Stomach (tissue), 8 donors: ENCODE measurements at regions not wholly inside any gene's neighbourhood (a gene's known extent, or its start where the extent isn't known, plus 50 kb on each side); places are given as distances from the start of the nearest gene placed in this dataset.

Source experiments
- DNase-seq, 2 donors: peaks; one replicate each; pipeline versions ENCODE4 v3.0.0 to v3.0.0-alpha.2; 2013 to 2019
- H3K27ac ChIP-seq, 5 donors: fragments of 200-600 bp in 4 of 5; sonication (generic) in 4 of 5; one replicate each; pipeline ENCODE4 v1.5.1; 2013 to 2019; ENCODE audit warnings: mild to moderate bottlenecking in 1 of 5, moderate library complexity in 1 of 5
- H3K27me3 ChIP-seq, 3 donors: fragments of 200-600 bp; sonication (generic); one replicate each; pipeline ENCODE4 v1.5.1; 2017 to 2019; ENCODE audit warnings: mixed run types in 1 of 3
- H3K36me3 ChIP-seq, 4 donors: fragments of 200-600 bp; sonication (generic); 1 replicate in 3 of 4; 2 replicates in 1 of 4; pipeline ENCODE4 v1.5.1; 2016 to 2019
- H3K4me1 ChIP-seq, 4 donors: fragments of 200-600 bp; sonication (generic); one replicate each; pipeline ENCODE4 v1.5.1; 2016 to 2019
- H3K4me3 ChIP-seq, 4 donors: fragments of 200-600 bp; sonication (generic) in 3 of 4; one replicate each; pipeline ENCODE4 v1.5.1; 2016 to 2019; ENCODE audit warnings: mild to moderate bottlenecking in 1 of 4
- H3K9me3 ChIP-seq, 4 donors: fragments of 200-600 bp; sonication (generic); one replicate each; pipeline ENCODE4 v1.5.1; 2016 to 2019
- EP300 ChIP-seq: sonication (generic); formaldehyde crosslinking; IDR thresholded peaks from one replicate; pipeline ENCODE4 v1.6.1; 2017; ENCODE audit warnings: antibody characterized with exemption
- POLR2A ChIP-seq, 4 donors: fragments of 450-650 bp; IDR thresholded peaks; one replicate each; pipeline ENCODE4 v1.6.1; 2016; ENCODE audit warnings: antibody characterized with exemption in 4 of 4, control low read depth in 2 of 4, mild to moderate bottlenecking in 1 of 4, moderate library complexity in 1 of 4
- POLR2AphosphoS5 ChIP-seq, 3 donors: sonication (generic); formaldehyde crosslinking; IDR thresholded peaks; one replicate each; pipeline ENCODE4 v1.6.1; 2016; ENCODE audit warnings: antibody characterized with exemption in 3 of 3
- WGBS, 5 donors: extraction: QIAGEN DNeasy Blood & Tissue Kit in 3 of 5; methylation state at CpG; one replicate each; pipeline versions ENCODE4 v1.1.5 to v1.1.7; 2013 to 2018; 5-methylcytosine and 5-hydroxymethylcytosine counted together
- intact Hi-C: fragments of 100-400 bp; cut with DNase I; formaldehyde crosslinking; loops from one replicate; pipeline ENCODE4 v1.15.1; 2023; ENCODE audit warnings: low total_unique reads
- TF ChIP-seq, protein P1 (sequence below), 7 experiments: fragments of 450-650 bp in 4 of 7; fragments of 200-600 bp in 3 of 7; sonication (generic) in 3 of 7; IDR thresholded peaks; one replicate each; pipeline ENCODE4 v1.5.1; 2016 to 2019; ENCODE audit warnings: antibody characterized with exemption in 7 of 7, control low read depth in 2 of 7, mild to moderate bottlenecking in 1 of 7
- donor health status: healthy with polysubstance abuse.
- donor health status: Bipolar disorder and iron deficiency.
- donor health status: healthy.

DNA sequence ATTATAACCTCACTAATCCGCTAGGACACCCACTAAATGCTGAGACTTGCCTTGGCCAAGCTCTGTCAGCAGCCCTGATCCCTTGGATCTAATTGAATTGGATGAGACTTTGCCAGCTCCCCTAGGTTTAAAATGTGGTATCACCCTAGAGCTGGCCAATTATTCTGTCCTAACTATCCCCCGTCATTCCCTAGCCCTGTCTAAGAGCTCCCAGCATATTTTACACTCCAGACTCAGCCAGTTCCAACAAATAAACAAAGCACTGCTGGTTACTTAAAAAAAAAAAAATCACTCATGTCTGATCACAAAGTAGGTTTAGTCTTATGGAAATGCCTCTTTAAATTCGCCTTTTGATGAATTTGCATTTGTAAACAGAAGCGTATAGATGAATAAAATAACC is 147.9 kb upstream of the EGR2 start:
- Histone ChIP-seq H3K36me3 (no peaks in the 10 kb centered on the region), H3K4me1 (peaks cover 0 to 2% (median 0%) of the 10 kb centered on the region in 4 donors), H3K4me3 (no peak overlapping the region), H3K27me3 (no peaks in the 10 kb centered on the region), H3K27ac (no peak overlapping the region), H3K9me3 (peaks cover 0 to 5% (median 0%) of the 10 kb centered on the region in 4 donors)
- 67 to 83% (median 82%) methylated on average over 4 of the region's 4 CpGs for WGBS, 5 donors
- DNase-seq, result no peak
- intact Hi-C loops, result no loop called here
- TF ChIP-seq EP300 (no peak), POLR2AphosphoS5 (IDR thresholded peaks at IDR 0.05) (no peak), POLR2A (IDR thresholded peaks at IDR 0.05) (no peak)
- TF ChIP-seq, protein P1, sequence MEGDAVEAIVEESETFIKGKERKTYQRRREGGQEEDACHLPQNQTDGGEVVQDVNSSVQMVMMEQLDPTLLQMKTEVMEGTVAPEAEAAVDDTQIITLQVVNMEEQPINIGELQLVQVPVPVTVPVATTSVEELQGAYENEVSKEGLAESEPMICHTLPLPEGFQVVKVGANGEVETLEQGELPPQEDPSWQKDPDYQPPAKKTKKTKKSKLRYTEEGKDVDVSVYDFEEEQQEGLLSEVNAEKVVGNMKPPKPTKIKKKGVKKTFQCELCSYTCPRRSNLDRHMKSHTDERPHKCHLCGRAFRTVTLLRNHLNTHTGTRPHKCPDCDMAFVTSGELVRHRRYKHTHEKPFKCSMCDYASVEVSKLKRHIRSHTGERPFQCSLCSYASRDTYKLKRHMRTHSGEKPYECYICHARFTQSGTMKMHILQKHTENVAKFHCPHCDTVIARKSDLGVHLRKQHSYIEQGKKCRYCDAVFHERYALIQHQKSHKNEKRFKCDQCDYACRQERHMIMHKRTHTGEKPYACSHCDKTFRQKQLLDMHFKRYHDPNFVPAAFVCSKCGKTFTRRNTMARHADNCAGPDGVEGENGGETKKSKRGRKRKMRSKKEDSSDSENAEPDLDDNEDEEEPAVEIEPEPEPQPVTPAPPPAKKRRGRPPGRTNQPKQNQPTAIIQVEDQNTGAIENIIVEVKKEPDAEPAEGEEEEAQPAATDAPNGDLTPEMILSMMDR (IDR thresholded peaks at IDR 0.05), result no peak

DNA sequence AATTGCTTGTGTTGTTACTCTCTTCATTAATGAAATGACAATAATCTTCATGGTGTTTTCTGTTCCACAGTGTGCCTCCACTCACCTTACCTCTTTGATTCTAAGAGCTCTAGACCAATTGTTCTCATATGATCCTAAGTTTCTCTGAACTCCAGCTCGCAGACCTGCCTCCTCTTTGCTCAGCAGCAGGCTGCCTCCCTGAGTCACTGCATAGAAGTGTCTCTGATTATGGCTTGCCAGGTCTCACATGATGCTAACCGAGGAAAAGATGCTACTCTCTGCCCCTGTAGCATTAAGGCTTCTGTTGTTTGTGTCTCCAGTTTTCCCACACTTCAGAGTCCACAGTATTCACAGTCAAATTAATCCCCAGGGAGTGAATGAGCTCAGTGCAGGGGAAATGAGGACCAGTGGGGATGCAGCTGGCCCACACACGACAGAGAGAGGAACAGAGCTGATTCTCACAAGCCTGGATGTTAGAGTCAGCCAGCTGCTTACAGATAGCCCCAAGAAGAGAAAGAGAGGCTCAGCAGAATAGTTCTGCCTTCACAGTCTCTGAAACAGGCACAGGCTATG is 145.9 kb upstream of the EGR2 start:
- TF ChIP-seq, protein P1 (IDR thresholded peaks at IDR 0.05), result no peak
- TF ChIP-seq EP300 (no peak), POLR2A (IDR thresholded peaks at IDR 0.05) (no peak), POLR2AphosphoS5 (IDR thresholded peaks at IDR 0.05) (no peak)
- peaks cover 0 to 5% (median 0%) of the 10 kb centered on the region in 4 donors for H3K9me3 ChIP-seq
- DNase-seq, result peak in 1 of 2 donors; percentile 34
- H3K27ac ChIP-seq, result no peak overlapping the region
- H3K36me3 ChIP-seq, result no peaks in the 10 kb centered on the region
- intact Hi-C loops, result no loop called here
- H3K4me3 ChIP-seq, result no peak overlapping the region
- 36 to 52% (median 41%) methylated on average over 3 of the region's 3 CpGs for WGBS, 5 donors
- no peaks in the 10 kb centered on the region for H3K27me3 ChIP-seq
- H3K4me1 ChIP-seq, result peaks cover 0 to 5% (median 0%) of the 10 kb centered on the region in 4 donors

DNA sequence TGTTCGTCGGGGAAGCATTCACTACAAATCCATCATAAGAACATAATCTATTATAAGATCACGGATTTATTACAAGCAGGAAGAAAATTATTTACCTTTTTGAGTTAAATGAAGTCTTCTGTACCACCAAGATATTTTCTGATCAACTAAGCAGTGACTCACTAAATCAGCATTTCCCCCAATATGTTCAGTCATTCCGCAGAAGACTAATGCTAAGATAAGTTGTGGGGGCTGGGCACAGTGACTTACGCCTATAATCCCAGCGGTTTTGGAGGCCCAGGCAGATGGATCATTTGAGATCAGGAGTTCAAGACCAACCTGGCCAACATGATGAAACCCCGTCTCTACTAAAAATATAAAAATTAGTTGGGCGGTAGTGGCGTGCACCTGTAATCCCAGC is 144.2 kb upstream of the EGR2 start:
- no peak for DNase-seq
- H3K27me3 ChIP-seq, result no peaks in the 10 kb centered on the region
- no peak for TF ChIP-seq POLR2AphosphoS5 (IDR thresholded peaks at IDR 0.05)
- no peak for TF ChIP-seq EP300
- TF ChIP-seq POLR2A (IDR thresholded peaks at IDR 0.05), result no peak
- TF ChIP-seq, protein P1 (IDR thresholded peaks at IDR 0.05), result no peak
- WGBS, 5 donors, result 86 to 91% (median 88%) methylated on average over 9 of the region's 9 CpGs
- H3K4me1 ChIP-seq, result peaks cover 0 to 5% (median 0%) of the 10 kb centered on the region in 4 donors
- no peak overlapping the region for H3K4me3 ChIP-seq
- H3K9me3 ChIP-seq, result peaks cover 0 to 5% (median 0%) of the 10 kb centered on the region in 4 donors
- no peak overlapping the region for H3K27ac ChIP-seq
- intact Hi-C loops, result no loop called here
- no peaks in the 10 kb centered on the region for H3K36me3 ChIP-seq

DNA sequence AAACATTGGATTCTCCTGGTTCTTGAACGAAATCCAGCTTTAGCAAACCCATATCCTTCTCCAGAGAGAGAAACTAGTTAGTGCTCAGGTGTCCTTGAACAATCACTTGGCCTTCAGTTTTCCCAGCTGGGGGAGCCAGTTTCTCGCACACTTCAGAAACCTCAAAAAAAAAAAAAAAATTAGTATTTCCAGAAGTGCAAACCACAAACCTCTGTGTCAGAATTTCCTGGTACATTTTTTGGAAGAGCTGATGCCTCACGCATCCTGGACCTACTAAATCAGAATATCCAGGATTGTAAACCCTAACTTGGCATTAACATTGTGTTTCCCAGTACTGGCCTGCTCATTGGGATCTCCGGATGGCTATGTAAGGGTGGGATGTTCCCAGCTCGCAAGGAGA is 143.4 kb upstream of the EGR2 start:
- TF ChIP-seq, protein P1 (IDR thresholded peaks at IDR 0.05), result no peak
- TF ChIP-seq POLR2AphosphoS5 (IDR thresholded peaks at IDR 0.05), result no peak
- no peak for TF ChIP-seq POLR2A (IDR thresholded peaks at IDR 0.05)
- no peak for TF ChIP-seq EP300
- H3K9me3 ChIP-seq, result peaks cover 0 to 5% (median 0%) of the 10 kb centered on the region in 4 donors
- DNase-seq, result no peak
- peaks cover 0 to 5% (median 0%) of the 10 kb centered on the region in 4 donors for H3K4me1 ChIP-seq
- WGBS, 5 donors, result 63 to 75% (median 69%) methylated on average over 5 of the region's 5 CpGs
- no peaks in the 10 kb centered on the region for H3K36me3 ChIP-seq
- H3K27me3 ChIP-seq, result no peaks in the 10 kb centered on the region
- intact Hi-C loops, result no loop called here
- no peak overlapping the region for H3K4me3 ChIP-seq
- no peak overlapping the region for H3K27ac ChIP-seq
